A673 (cell line): ENCODE measurements at regions not wholly inside any gene's neighbourhood (a gene's known extent, or its start where the extent isn't known, plus 50 kb on each side); places are given as distances from the start of the nearest gene placed in this dataset.
A peak's percentile ranks its signal among the peaks of the same experiment; 100 is the strongest.

ENCODE experiments used
- BruUV-seq: library from RNA; stranded (reverse); fragments of 400-500 nt; replicated peaks from 2 replicates; lab custom pipeline; 2021; lab: Mats Ljungman, UMichigan
- CTCF ChIA-PET: fragments of 300-600 bp; sonication (Branson Sonifier 250); formaldehyde crosslinking; loops from one replicate; lab custom pipeline; 2022; ENCODE audit warnings: antibody characterized with exemption; lab: Charles Lee
- POLR2A ChIA-PET: fragments of 300-600 bp; sonication (Branson Sonifier 250); formaldehyde crosslinking; loops from one replicate; lab custom pipeline; 2022; ENCODE audit warnings: antibody characterized with exemption; ENCODE audit not compliant: low non-redundant PET; lab: Charles Lee
- DNase-seq: peaks from one replicate; pipeline ENCODE4 v3.0.0-alpha.2; 2015; ENCODE audit warnings: low spot score
- H3K27ac ChIP-seq: fragments of 200-600 bp; sonication (generic); 2 replicates; pipeline ENCODE4 v1.5.1; 2016; ENCODE audit warnings: mixed run types, low read depth, mild to moderate bottlenecking, mixed read lengths, antibody characterized with exemption, low read length; ENCODE audit not compliant: poor library complexity, severe bottlenecking
- H3K27me3 ChIP-seq: fragments of 200-600 bp; sonication (generic); replicated peaks from 2 replicates; pipeline ENCODE4 v1.6.1; 2017; ENCODE audit warnings: mixed run types, low read depth, mild to moderate bottlenecking, mixed read lengths, antibody characterized with exemption, low read length; ENCODE audit not compliant: insufficient read depth, poor library complexity
- H3K36me3 ChIP-seq: fragments of 200-600 bp; sonication (generic); 2 replicates; pipeline ENCODE4 v1.6.1; 2016; ENCODE audit warnings: mixed run types, mild to moderate bottlenecking, mixed read lengths, antibody characterized with exemption, low read length; ENCODE audit not compliant: insufficient read depth, poor library complexity, severe bottlenecking
- H3K4me1 ChIP-seq: fragments of 200-600 bp; sonication (generic); 2 replicates; pipeline ENCODE4 v1.6.1; 2017; ENCODE audit warnings: mixed run types, mild to moderate bottlenecking, mixed read lengths, antibody characterized with exemption, low read length; ENCODE audit not compliant: insufficient read depth, poor library complexity, severe bottlenecking
- H3K4me3 ChIP-seq: fragments of 200-600 bp; sonication (generic); 2 replicates; pipeline ENCODE4 v1.5.1; 2016; ENCODE audit warnings: low read depth, mixed run types, mild to moderate bottlenecking, mixed read lengths, low read length; ENCODE audit not compliant: poor library complexity, severe bottlenecking
- H3K9me3 ChIP-seq: fragments of 200-600 bp; sonication (generic); 2 replicates; pipeline ENCODE4 v1.6.1; 2016; ENCODE audit warnings: mixed run types, low read depth, mild to moderate bottlenecking, mixed read lengths, antibody characterized with exemption, low read length; ENCODE audit not compliant: poor library complexity, severe bottlenecking
- CTCF ChIP-seq: fragments of 300-800, 200-600 bp; sonication (generic); conservative IDR thresholded peaks from 2 replicates; pipeline ENCODE4 v1.5.1; 2017; ENCODE audit warnings: low read depth, mild to moderate bottlenecking, antibody characterized with exemption, low read length, moderate library complexity, mixed read lengths
- EZH2 ChIP-seq: fragments of 200-600 bp; sonication (generic); IDR thresholded peaks from 2 replicates; pipeline ENCODE4 v1.6.1; 2017; ENCODE audit warnings: borderline replicate concordance, low read depth, mild to moderate bottlenecking, mixed read lengths, antibody characterized with exemption, low read length; ENCODE audit not compliant: poor library complexity, severe bottlenecking
- intact Hi-C: fragments of 100-400 bp; cut with micrococcal nuclease; formaldehyde crosslinking; loops from one replicate; pipeline ENCODE4 v1.10.0; 2022; ENCODE audit not compliant: unreplicated experiment

DNA sequence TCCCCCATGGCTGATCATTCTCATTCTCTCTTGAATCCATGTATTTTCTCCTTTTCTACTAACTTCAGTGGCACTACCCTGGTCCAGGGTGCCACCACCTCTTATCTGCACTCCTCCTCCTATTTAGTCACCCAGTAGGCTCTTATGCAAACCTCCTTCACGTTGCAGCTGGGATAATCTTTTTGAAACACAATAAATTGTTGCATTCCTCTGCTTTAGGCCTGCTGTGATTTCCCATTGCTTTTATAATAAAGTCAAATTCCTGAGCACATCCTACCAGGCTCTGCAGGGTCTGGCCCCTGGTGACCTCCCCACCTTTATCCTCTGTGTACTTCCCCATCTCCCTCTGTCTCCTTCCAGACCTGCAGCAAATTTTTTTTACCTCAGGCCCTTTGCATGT lies 112.7 kb upstream of the KIAA1217 start:
- Histone ChIP-seq H3K9me3 (no peaks in the 10 kb centered on the region), H3K36me3 (no peaks in the 10 kb centered on the region), H3K27ac (no peak overlapping the region), H3K4me1 (peaks cover 15% of the 10 kb centered on the region), H3K4me3 (no peak overlapping the region), H3K27me3 (no peaks in the 10 kb centered on the region)
- intact Hi-C loops, result no loop called here
- no TSS peak for BruUV-seq
- CTCF ChIA-PET, result no interaction called here
- POLR2A ChIA-PET, result no interaction called here
- TF ChIP-seq EZH2 (no peak), CTCF (no peak)
- DNase-seq, result peak; percentile 25

DNA sequence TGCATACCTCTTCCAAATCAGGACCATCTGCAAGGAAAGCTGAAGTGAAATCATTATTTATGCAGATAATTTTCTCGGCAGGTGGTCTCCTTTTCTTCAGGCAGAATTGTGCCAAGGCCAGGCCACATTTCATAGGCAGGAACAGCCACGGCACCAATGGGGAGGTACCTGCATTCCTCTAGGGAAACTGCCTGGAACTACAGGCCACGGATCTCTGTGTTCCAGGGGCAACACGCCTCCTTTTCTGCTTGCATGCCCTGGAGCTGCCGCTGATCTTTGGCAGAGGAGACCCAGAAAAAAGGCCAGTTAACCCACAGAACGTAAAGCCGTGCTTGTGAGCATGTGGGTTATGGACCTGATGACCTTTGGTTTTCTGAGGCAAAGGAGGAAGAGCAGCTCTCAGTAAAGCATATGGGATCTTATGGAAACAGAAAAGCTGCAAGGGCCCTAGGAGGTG lies 111.2 kb upstream of the KIAA1217 start:
- H3K9me3 ChIP-seq, result no peaks in the 10 kb centered on the region
- CTCF ChIA-PET, result no interaction called here
- no peak overlapping the region for H3K4me3 ChIP-seq
- no peaks in the 10 kb centered on the region for H3K36me3 ChIP-seq
- intact Hi-C loops, result no loop called here
- H3K27ac ChIP-seq, result peak overlapping the region; percentile 60
- POLR2A ChIA-PET, result no interaction called here
- DNase-seq, result peak; percentile 83
- H3K4me1 ChIP-seq, result peaks cover 15% of the 10 kb centered on the region
- no TSS peak for BruUV-seq
- no peak for TF ChIP-seq CTCF
- no peak for TF ChIP-seq EZH2
- H3K27me3 ChIP-seq, result no peaks in the 10 kb centered on the region

- CTCF ChIA-PET, result no interaction called here
- intact Hi-C loops, result no loop called here
- DNase-seq, result no peak
- Histone ChIP-seq H3K36me3 (no peaks in the 10 kb centered on the region), H3K27ac (no peak overlapping the region), H3K9me3 (no peaks in the 10 kb centered on the region), H3K4me3 (no peak overlapping the region), H3K4me1 (no peaks in the 10 kb centered on the region), H3K27me3 (no peaks in the 10 kb centered on the region)
- no TSS peak for BruUV-seq
- POLR2A ChIA-PET, result no interaction called here
- TF ChIP-seq CTCF, result no peak
- no peak for TF ChIP-seq EZH2
These were observed 104.0 kb upstream of the KIAA1217 start for GRCh38 chr10:24104895-24105294.
